GM18499 (cell line): ENCODE measurements at regions not wholly inside any gene's neighbourhood (a gene's known extent, or its start where the extent isn't known, plus 50 kb on each side); places are given as distances from the start of the nearest gene placed in this dataset.

ENCODE experiments used
- ATAC-seq: cut with Tn5 transposase; IDR thresholded peaks from one replicate; pipeline ENCODE4 v1.9.1; 2021; ENCODE audit warnings: moderate number of reproducible peaks; ENCODE audit not compliant: insufficient read depth, unreplicated experiment

- no peak for ATAC-seq
Measured at GRCh38 chr2:40879305-40879704, 427.4 kb upstream of the SLC8A1 start.

GRCh38 chr2:40886100-40886499 lies 434.2 kb upstream of the SLC8A1 start:
- ATAC-seq, result no peak

- no peak for ATAC-seq
Measured at GRCh38 chr2:40886655-40887054, 434.8 kb upstream of the SLC8A1 start.

- ATAC-seq, result no peak
Measured at GRCh38 chr2:40896358-40896757, 444.5 kb upstream of the SLC8A1 start.

GRCh38 chr2:40914666-40915065 lies 462.8 kb upstream of the SLC8A1 start:
- no peak for ATAC-seq

- no peak for ATAC-seq
Measured at GRCh38 chr2:40915651-40916050, 463.8 kb upstream of the SLC8A1 start.

GRCh38 chr2:40935349-40935748 lies 483.5 kb upstream of the SLC8A1 start:
- ATAC-seq, result no peak

GRCh38 chr2:40937284-40937683 lies 485.4 kb upstream of the SLC8A1 start:
- no peak for ATAC-seq

- ATAC-seq, result no peak
Measured at GRCh38 chr2:40953341-40953740, 501.5 kb upstream of the SLC8A1 start.

GRCh38 chr2:40955042-40955441 lies 503.2 kb upstream of the SLC8A1 start:
- ATAC-seq, result no peak

GRCh38 chr2:40955635-40956034 lies 503.7 kb upstream of the SLC8A1 start:
- no peak for ATAC-seq

- no peak for ATAC-seq
Measured at GRCh38 chr2:40957508-40957907, 505.6 kb upstream of the SLC8A1 start.

- no peak for ATAC-seq
Measured at GRCh38 chr2:40962026-40962425, 510.1 kb upstream of the SLC8A1 start.

- no peak for ATAC-seq
Measured at GRCh38 chr2:40964509-40965250, 512.8 kb upstream of the SLC8A1 start.

GRCh38 chr2:40967451-40967850 lies 515.6 kb upstream of the SLC8A1 start:
- no peak for ATAC-seq

GRCh38 chr2:40975151-40975550 lies 523.3 kb upstream of the SLC8A1 start:
- no peak for ATAC-seq

GRCh38 chr2:40997362-40997761 lies 545.5 kb upstream of the SLC8A1 start:
- no peak for ATAC-seq

GRCh38 chr2:41000374-41000773 lies 548.5 kb upstream of the SLC8A1 start:
- no peak for ATAC-seq

GRCh38 chr2:41000906-41001305 lies 549.0 kb upstream of the SLC8A1 start:
- ATAC-seq, result no peak

GRCh38 chr2:41004700-41005099 lies 552.8 kb upstream of the SLC8A1 start:
- no peak for ATAC-seq

GRCh38 chr2:41020358-41020757 lies 568.5 kb upstream of the SLC8A1 start:
- ATAC-seq, result no peak

- ATAC-seq, result no peak
Measured at GRCh38 chr2:41024816-41025215, 572.9 kb upstream of the SLC8A1 start.

- peak; percentile 71 for ATAC-seq
Measured at GRCh38 chr2:41026613-41027012, 574.7 kb upstream of the SLC8A1 start.
